Vagina (tissue), 2 donors: ENCODE measurements at regions not wholly inside any gene's neighbourhood (a gene's known extent, or its start where the extent isn't known, plus 50 kb on each side); places are given as distances from the start of the nearest gene placed in this dataset.

ENCODE experiments used
- CTCF ChIP-seq, 3 experiments: fragments of 450-650 bp in 2 of 3; fragments of 200-600 bp in 1 of 3; sonication (generic) in 1 of 3; IDR thresholded peaks; one replicate each; pipeline ENCODE4 v1.5.1; 2017 to 2019; ENCODE audit warnings: antibody characterized with exemption in 3 of 3, mild to moderate bottlenecking in 2 of 3, moderate library complexity in 2 of 3
- POLR2A ChIP-seq, 2 donors: fragments of 450-650 bp; IDR thresholded peaks; one replicate each; pipeline ENCODE4 v1.6.1; 2017; ENCODE audit warnings: antibody characterized with exemption in 2 of 2, mild to moderate bottlenecking in 2 of 2, moderate library complexity in 2 of 2
- POLR2AphosphoS5 ChIP-seq, 2 donors: sonication (generic); formaldehyde crosslinking; IDR thresholded peaks; one replicate each; pipeline ENCODE4 v1.9.0; 2017; ENCODE audit warnings: antibody characterized with exemption in 2 of 2, mild to moderate bottlenecking in 2 of 2, low read depth in 1 of 2; ENCODE audit not compliant: insufficient read depth in 1 of 2

DNA sequence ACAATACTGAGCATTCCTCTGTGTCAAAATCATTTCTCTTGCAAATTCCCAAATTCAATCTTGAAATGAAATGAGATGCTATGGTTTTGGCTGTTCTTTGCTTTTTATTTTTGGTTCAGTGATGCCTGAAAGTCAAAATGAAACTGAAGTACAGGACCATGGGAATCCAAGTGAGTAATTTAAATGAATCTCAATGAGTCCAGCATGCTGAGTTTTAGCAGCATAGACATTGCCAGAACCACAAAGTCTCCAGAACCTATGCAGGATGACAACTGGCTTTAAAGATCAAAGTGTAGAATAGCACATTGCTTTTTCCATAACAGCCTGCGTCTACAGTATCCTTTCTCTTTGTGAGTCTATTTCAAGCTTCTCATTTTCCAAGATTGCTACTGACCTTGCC is 1050.7 kb upstream of the PIK3C3 start:
- TF ChIP-seq POLR2AphosphoS5 (IDR thresholded peaks at IDR 0.05; ENCODE audit: insufficient read depth in 1 of 2, low read depth in 1 of 2) (no peak), CTCF (IDR thresholded peaks at IDR 0.05) (no peak), POLR2A (IDR thresholded peaks at IDR 0.05) (no peak)
